ENCODE measurements at regions not wholly inside any gene's neighbourhood (a gene's known extent, or its start where the extent isn't known, plus 50 kb on each side); places are given as distances from the start of the nearest gene placed in this dataset.
A peak's percentile ranks its signal among the peaks of the same experiment; 100 is the strongest.

GRCh38 chr13:64925727-64926126 lies 2304.4 kb downstream of the PCDH9 start:
- Histone ChIP-seq H3K4ac (ENCODE audit: low read depth, low read length) (no peak overlapping the region), H3K4me3 (ENCODE audit: low read depth, low read length) (no peak overlapping the region), H3K9ac (ENCODE audit: low read length) (no peak overlapping the region), H4K8ac (ENCODE audit: low read depth, low read length) (no peak overlapping the region), H3K27ac (ENCODE audit: low read depth, low read length) (no peak overlapping the region), H3K23ac (ENCODE audit: low read length) (no peak overlapping the region), H3K27me3 (ENCODE audit: insufficient read depth, low read length) (no peaks in the 10 kb centered on the region), H3K18ac (ENCODE audit: low read length) (no peak overlapping the region), H3K79me1 (ENCODE audit: low read length) (peaks cover 21% of the 10 kb centered on the region), H4K12ac (ENCODE audit: low read depth, low read length) (no peak overlapping the region), H2BK5ac (ENCODE audit: low read depth, low read length, poor library complexity) (no peak overlapping the region), H2AFZ (ENCODE audit: insufficient read depth, low read length, poor library complexity) (no peak overlapping the region), H2BK12ac (ENCODE audit: low read length) (no peak overlapping the region), H2AK5ac (ENCODE audit: low read length) (no peak overlapping the region), H2BK120ac (ENCODE audit: insufficient read depth, low read length, poor library complexity) (no peak overlapping the region), H3K36me3 (ENCODE audit: control insufficient read depth in 1 of 2, insufficient read depth in 2 of 2, low read length in 2 of 2) (peaks cover 0 to 3% of the 10 kb centered on the region in 2 experiments), H3K79me2 (ENCODE audit: control insufficient read depth, insufficient read depth, low read length, poor library complexity) (peaks cover 5% of the 10 kb centered on the region), H4K91ac (ENCODE audit: low read depth, low read length) (no peak overlapping the region), H3K4me1 (ENCODE audit: control insufficient read depth in 1 of 2, insufficient read depth in 2 of 2, low read length in 2 of 2) (peaks cover 3 to 6% of the 10 kb centered on the region in 2 experiments), H3K4me2 (ENCODE audit: low read length) (no peak overlapping the region), H3K9me3 (ENCODE audit: insufficient read depth, low read depth, low read length) (no peaks in the 10 kb centered on the region), H3K14ac (ENCODE audit: low read length) (no peak overlapping the region)
- no peak for DNase-seq
- no CpG with 5 or more reads among the region's 22 CpGs for WGBS (ENCODE audit: extremely low coverage, insufficient coverage, insufficient read length)

GRCh38 chr13:64925284-64925683 lies 2304.9 kb downstream of the PCDH9 start:
- Histone ChIP-seq H3K18ac (ENCODE audit: low read length) (no peak overlapping the region), H2AFZ (ENCODE audit: insufficient read depth, low read length, poor library complexity) (no peak overlapping the region), H3K23ac (ENCODE audit: low read length) (no peak overlapping the region), H3K36me3 (ENCODE audit: control insufficient read depth in 1 of 2, insufficient read depth in 2 of 2, low read length in 2 of 2) (peaks cover 0 to under 1% of the 10 kb centered on the region in 2 experiments), H4K8ac (ENCODE audit: low read depth, low read length) (no peak overlapping the region), H3K79me1 (ENCODE audit: low read length) (peaks cover 19% of the 10 kb centered on the region), H2BK12ac (ENCODE audit: low read length) (no peak overlapping the region), H3K4me3 (ENCODE audit: low read depth, low read length) (no peak overlapping the region), H3K4ac (ENCODE audit: low read depth, low read length) (no peak overlapping the region), H3K79me2 (ENCODE audit: control insufficient read depth, insufficient read depth, low read length, poor library complexity) (peaks cover 5% of the 10 kb centered on the region), H4K12ac (ENCODE audit: low read depth, low read length) (no peak overlapping the region), H3K4me2 (ENCODE audit: low read length) (no peak overlapping the region), H3K27ac (ENCODE audit: low read depth, low read length) (no peak overlapping the region), H2BK5ac (ENCODE audit: low read depth, low read length, poor library complexity) (no peak overlapping the region), H3K14ac (ENCODE audit: low read length) (no peak overlapping the region), H4K91ac (ENCODE audit: low read depth, low read length) (no peak overlapping the region), H2BK120ac (ENCODE audit: insufficient read depth, low read length, poor library complexity) (no peak overlapping the region), H3K4me1 (ENCODE audit: control insufficient read depth in 1 of 2, insufficient read depth in 2 of 2, low read length in 2 of 2) (peaks cover 3 to 6% of the 10 kb centered on the region in 2 experiments), H3K9me3 (ENCODE audit: insufficient read depth, low read depth, low read length) (no peaks in the 10 kb centered on the region), H3K9ac (ENCODE audit: low read length) (no peak overlapping the region), H2AK5ac (ENCODE audit: low read length) (no peak overlapping the region), H3K27me3 (ENCODE audit: insufficient read depth, low read length) (no peaks in the 10 kb centered on the region)
- no CpG with 5 or more reads among the region's 7 CpGs for WGBS (ENCODE audit: extremely low coverage, insufficient coverage, insufficient read length)
- peak in 1 of 2 donors; percentile 17 for DNase-seq

DNA sequence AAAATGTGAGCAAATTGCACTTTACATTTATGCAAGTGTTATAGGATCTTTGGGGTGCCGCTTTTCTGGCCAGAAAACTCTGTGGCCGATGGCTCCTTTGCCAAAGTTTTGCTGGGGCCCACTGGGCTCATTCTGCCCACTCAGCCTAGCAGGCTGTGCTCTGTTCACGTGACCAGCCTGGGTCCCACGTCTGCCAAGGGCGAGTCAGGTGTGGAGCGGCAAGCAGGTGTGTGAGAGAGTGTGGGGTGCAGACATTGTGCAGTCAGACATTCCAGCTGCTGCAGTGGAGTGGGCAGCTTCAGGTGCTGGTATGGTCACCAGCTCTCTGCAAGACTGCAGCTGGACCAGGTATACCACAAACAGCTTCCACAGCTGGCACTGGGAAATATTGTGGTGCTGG lies 2305.7 kb downstream of the PCDH9 start:
- Histone ChIP-seq H3K23ac (ENCODE audit: low read length) (no peak overlapping the region), H3K4ac (ENCODE audit: low read depth, low read length) (no peak overlapping the region), H3K9ac (ENCODE audit: low read length) (no peak overlapping the region), H3K4me2 (ENCODE audit: low read length) (no peak overlapping the region), H3K27ac (ENCODE audit: low read depth, low read length) (no peak overlapping the region), H4K91ac (ENCODE audit: low read depth, low read length) (peak overlapping the region; percentile 25), H2AFZ (ENCODE audit: insufficient read depth, low read length, poor library complexity) (no peak overlapping the region), H3K79me1 (ENCODE audit: low read length) (peaks cover 15% of the 10 kb centered on the region), H2BK12ac (ENCODE audit: low read length) (peak overlapping the region; percentile 41), H3K27me3 (ENCODE audit: insufficient read depth, low read length) (no peaks in the 10 kb centered on the region), H2AK5ac (ENCODE audit: low read length) (peak overlapping the region; percentile 52), H3K4me3 (ENCODE audit: low read depth, low read length) (no peak overlapping the region), H3K4me1 (ENCODE audit: control insufficient read depth in 1 of 2, insufficient read depth in 2 of 2, low read length in 2 of 2) (peaks cover 3 to 4% of the 10 kb centered on the region in 2 experiments), H3K14ac (ENCODE audit: low read length) (peak overlapping the region; percentile 48), H3K9me3 (ENCODE audit: insufficient read depth, low read depth, low read length) (no peaks in the 10 kb centered on the region), H3K36me3 (ENCODE audit: control insufficient read depth in 1 of 2, insufficient read depth in 2 of 2, low read length in 2 of 2) (no peaks in the 10 kb centered on the region), H3K79me2 (ENCODE audit: control insufficient read depth, insufficient read depth, low read length, poor library complexity) (peaks cover 4% of the 10 kb centered on the region), H2BK120ac (ENCODE audit: insufficient read depth, low read length, poor library complexity) (peak overlapping the region; percentile 14), H4K12ac (ENCODE audit: low read depth, low read length) (no peak overlapping the region), H3K18ac (ENCODE audit: low read length) (peak overlapping the region; percentile 22), H4K8ac (ENCODE audit: low read depth, low read length) (no peak overlapping the region), H2BK5ac (ENCODE audit: low read depth, low read length, poor library complexity) (no peak overlapping the region)
- DNase-seq: no peak
- WGBS (ENCODE audit: extremely low coverage, insufficient coverage, insufficient read length): no CpG with 5 or more reads among the region's 6 CpGs

DNA sequence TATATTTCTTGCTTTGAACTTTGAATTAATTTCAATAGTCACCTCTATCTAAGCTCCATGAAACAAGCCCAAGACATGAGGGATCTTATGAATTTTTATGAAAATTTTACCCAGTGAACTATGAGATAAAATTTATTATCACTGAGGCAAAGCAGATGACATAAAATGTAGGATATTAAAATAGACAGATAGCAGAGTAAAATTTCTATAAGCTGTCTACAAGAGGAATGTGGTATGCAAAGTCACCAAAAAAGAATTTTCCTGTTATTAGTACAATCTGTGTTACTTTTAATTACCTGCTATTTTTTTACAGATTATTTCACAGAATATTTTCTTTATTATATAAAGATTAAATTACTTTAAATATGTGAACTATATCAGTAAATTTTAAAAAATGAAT lies 2312.6 kb downstream of the PCDH9 start:
- no peaks in the 10 kb centered on the region for H3K79me1 ChIP-seq (ENCODE audit: low read length)
- H3K79me2 ChIP-seq (ENCODE audit: control insufficient read depth, insufficient read depth, low read length, poor library complexity): no peaks in the 10 kb centered on the region
- no peak overlapping the region for H3K18ac ChIP-seq (ENCODE audit: low read length)
- no peak overlapping the region for H3K4me2 ChIP-seq (ENCODE audit: low read length)
- H2BK120ac ChIP-seq (ENCODE audit: insufficient read depth, low read length, poor library complexity): no peak overlapping the region
- no peak overlapping the region for H2AFZ ChIP-seq (ENCODE audit: insufficient read depth, low read length, poor library complexity)
- no peak overlapping the region for H2AK5ac ChIP-seq (ENCODE audit: low read length)
- no peak overlapping the region for H3K9ac ChIP-seq (ENCODE audit: low read length)
- H4K12ac ChIP-seq (ENCODE audit: low read depth, low read length): no peak overlapping the region
- H3K27me3 ChIP-seq (ENCODE audit: insufficient read depth, low read length): no peaks in the 10 kb centered on the region
- H2BK5ac ChIP-seq (ENCODE audit: low read depth, low read length, poor library complexity): no peak overlapping the region
- H3K4ac ChIP-seq (ENCODE audit: low read depth, low read length): no peak overlapping the region
- no peak overlapping the region for H3K14ac ChIP-seq (ENCODE audit: low read length)
- no peak overlapping the region for H2BK12ac ChIP-seq (ENCODE audit: low read length)
- no peak overlapping the region for H3K27ac ChIP-seq (ENCODE audit: low read depth, low read length)
- no peak overlapping the region for H3K4me3 ChIP-seq (ENCODE audit: low read depth, low read length)
- no peak overlapping the region for H3K23ac ChIP-seq (ENCODE audit: low read length)
- H4K91ac ChIP-seq (ENCODE audit: low read depth, low read length): no peak overlapping the region
- no peak for DNase-seq
- H4K8ac ChIP-seq (ENCODE audit: low read depth, low read length): no peak overlapping the region
- no peaks in the 10 kb centered on the region for H3K4me1 ChIP-seq (ENCODE audit: control insufficient read depth in 1 of 2, insufficient read depth in 2 of 2, low read length in 2 of 2)
- no peaks in the 10 kb centered on the region for H3K9me3 ChIP-seq (ENCODE audit: insufficient read depth, low read depth, low read length)
- no peaks in the 10 kb centered on the region for H3K36me3 ChIP-seq (ENCODE audit: control insufficient read depth in 1 of 2, insufficient read depth in 2 of 2, low read length in 2 of 2)
